GM12878 (cell line): ENCODE measurements at regions not wholly inside any gene's neighbourhood (a gene's known extent, or its start where the extent isn't known, plus 50 kb on each side); places are given as distances from the start of the nearest gene placed in this dataset.

Source experiments
- ATAC-seq: fragments of 200-7000 bp; cut with Tn5 transposase; 3 replicates; pipeline ENCODE4 v1.9.1; 2020; ENCODE audit warnings: mild to moderate bottlenecking, moderate library complexity
- BruUV-seq: library from RNA; stranded (reverse); fragments of 400-500 nt; replicated peaks from 2 replicates; lab custom pipeline; 2021; lab: Mats Ljungman, UMichigan
- CTCF ChIA-PET: fragments of 300-600 bp; sonication (Branson Sonifier 250); formaldehyde crosslinking; extraction: SDS; loops from one replicate; lab custom pipeline; 2021; ENCODE audit warnings: inconsistent platforms; lab: Yijun Ruan, JAX
- POLR2A ChIA-PET: fragments of 350-600 bp; formaldehyde crosslinking; extraction: SDS; loops from one replicate; lab custom pipeline; 2021; ENCODE audit warnings: inconsistent platforms; lab: Charles Lee
- RAD21 ChIA-PET: fragments of 300-600 bp; sonication (Branson Sonifier 250); formaldehyde crosslinking; loops from one replicate; lab custom pipeline; 2023; ENCODE audit warnings: antibody characterized with exemption; ENCODE audit not compliant: unreplicated experiment; lab: Charles Lee
- SMC1A ChIA-PET: fragments of 300-600 bp; sonication (Branson Sonifier 250); formaldehyde crosslinking; loops from one replicate; lab custom pipeline; 2023; ENCODE audit not compliant: unreplicated experiment, uncharacterized antibody; lab: Charles Lee
- DNase-seq: peaks from one replicate; pipeline ENCODE4 v3.0.0-alpha.2; 2011; ENCODE audit warnings: low read depth, low spot score
- FAIRE-seq: peaks from 3 replicates; lab custom pipeline; 2011; peaks lifted over from hg19 to GRCh38; lab: Jason Lieb, UNC
- H2AFZ ChIP-seq: 2 replicates; pipeline ENCODE4 v1.6.0; 2011; ENCODE audit warnings: low read depth, low read length, control low read depth; ENCODE audit not compliant: control insufficient read depth
- H3K27ac ChIP-seq: 2 replicates; pipeline ENCODE4 v1.5.1; 2011; ENCODE audit warnings: control low read depth; ENCODE audit not compliant: control insufficient read depth, insufficient read depth
- H3K27me3 ChIP-seq, 2 experiments: replicated peaks in 1 of 2; 2 replicates each; pipeline versions ENCODE4 v1.6.0 to v1.6.1; 2011; ENCODE audit warnings: low read length in 1 of 2; ENCODE audit not compliant: control insufficient read depth in 2 of 2, insufficient read depth in 2 of 2
- H3K36me3 ChIP-seq, 2 experiments: 2 replicates each; pipeline ENCODE4 v1.5.1; 2011; ENCODE audit warnings: low read length in 1 of 2; ENCODE audit not compliant: control insufficient read depth in 2 of 2, insufficient read depth in 2 of 2
- H3K4me1 ChIP-seq: 2 replicates; pipeline ENCODE4 v1.6.1; 2011; ENCODE audit warnings: mild to moderate bottlenecking, low read length, moderate library complexity, mixed read lengths; ENCODE audit not compliant: control insufficient read depth, insufficient read depth
- H3K4me2 ChIP-seq: 2 replicates; pipeline ENCODE4 v1.6.0; 2011; ENCODE audit warnings: control low read depth; ENCODE audit not compliant: control insufficient read depth, insufficient read depth
- H3K4me3 ChIP-seq: fragments of 200-600 bp; sonication (generic); 2 replicates; pipeline ENCODE4 v1.5.1; 2016
- H3K79me2 ChIP-seq: 2 replicates; pipeline ENCODE4 v1.6.0; 2011; ENCODE audit warnings: low read length; ENCODE audit not compliant: control insufficient read depth, insufficient read depth
- H3K9ac ChIP-seq: 2 replicates; pipeline ENCODE4 v1.8.0; 2011; ENCODE audit warnings: low read length, control low read depth, mixed read lengths; ENCODE audit not compliant: control insufficient read depth, insufficient read depth
- H3K9me3 ChIP-seq: replicated peaks from 3 replicates; pipeline ENCODE4 v1.5.1; 2011; ENCODE audit warnings: mild to moderate bottlenecking, low read length; ENCODE audit not compliant: control insufficient read depth, insufficient read depth
- H4K20me1 ChIP-seq: 2 replicates; pipeline ENCODE4 v1.6.0; 2011; ENCODE audit not compliant: control insufficient read depth, insufficient read depth
- BHLHE40 ChIP-seq, 2 experiments: fragments of 450-650 bp in 1 of 2; IDR thresholded peaks; 2 replicates each; pipeline ENCODE4 v1.6.1; 2011 to 2017; ENCODE audit warnings: low read depth in 2 of 2, borderline replicate concordance in 1 of 2, improper control_type of control experiment in 1 of 2, low read length in 1 of 2, mild to moderate bottlenecking in 1 of 2
- PAX5 ChIP-seq: IDR thresholded peaks from 2 replicates; pipeline ENCODE4 v1.6.1; 2011; ENCODE audit warnings: low read depth, low read length, borderline replicate concordance
- SKIL ChIP-seq: fragments of 450-650 bp; IDR thresholded peaks from 2 replicates; pipeline ENCODE4 v1.6.1; 2017; ENCODE audit warnings: mild to moderate bottlenecking, low read depth, inconsistent platforms; ENCODE audit not compliant: poor library complexity, severe bottlenecking
- ZNF24 ChIP-seq: fragments of 450-650 bp; IDR thresholded peaks from 2 replicates; pipeline ENCODE4 v1.6.1; 2017; ENCODE audit warnings: antibody characterized with exemption, mild to moderate bottlenecking
- WGBS: methylation state at CpG from one replicate; pipeline ENCODE4 v1.1.6; 2016; ENCODE audit warnings: low lambda C conversion rate; ENCODE audit not compliant: insufficient replicate concordance, insufficient coverage; ENCODE audit errors: missing lambda C conversion rate; 5-methylcytosine and 5-hydroxymethylcytosine counted together
- in situ Hi-C: fragments of 300-500 bp; cut with MboI; formaldehyde crosslinking; loops from 9 replicates; pipeline ENCODE4 v1.14.3; 2018; ENCODE audit warnings: mixed read lengths
- intact Hi-C: fragments of 100-400 bp; cut with micrococcal nuclease; formaldehyde crosslinking; loops from one replicate; pipeline ENCODE4 v1.14.2; 2022; ENCODE audit not compliant: unreplicated experiment
- TF ChIP-seq, protein P1 (sequence below): fragments of 450-650 bp; IDR thresholded peaks from 2 replicates; pipeline ENCODE4 v1.6.1; 2016; ENCODE audit warnings: mild to moderate bottlenecking, moderate library complexity, borderline replicate concordance
- TF ChIP-seq, protein P2 (sequence below): fragments of 450-650 bp; conservative IDR thresholded peaks from 2 replicates; pipeline ENCODE4 v1.6.1; 2017; ENCODE audit warnings: mild to moderate bottlenecking, moderate library complexity

DNA sequence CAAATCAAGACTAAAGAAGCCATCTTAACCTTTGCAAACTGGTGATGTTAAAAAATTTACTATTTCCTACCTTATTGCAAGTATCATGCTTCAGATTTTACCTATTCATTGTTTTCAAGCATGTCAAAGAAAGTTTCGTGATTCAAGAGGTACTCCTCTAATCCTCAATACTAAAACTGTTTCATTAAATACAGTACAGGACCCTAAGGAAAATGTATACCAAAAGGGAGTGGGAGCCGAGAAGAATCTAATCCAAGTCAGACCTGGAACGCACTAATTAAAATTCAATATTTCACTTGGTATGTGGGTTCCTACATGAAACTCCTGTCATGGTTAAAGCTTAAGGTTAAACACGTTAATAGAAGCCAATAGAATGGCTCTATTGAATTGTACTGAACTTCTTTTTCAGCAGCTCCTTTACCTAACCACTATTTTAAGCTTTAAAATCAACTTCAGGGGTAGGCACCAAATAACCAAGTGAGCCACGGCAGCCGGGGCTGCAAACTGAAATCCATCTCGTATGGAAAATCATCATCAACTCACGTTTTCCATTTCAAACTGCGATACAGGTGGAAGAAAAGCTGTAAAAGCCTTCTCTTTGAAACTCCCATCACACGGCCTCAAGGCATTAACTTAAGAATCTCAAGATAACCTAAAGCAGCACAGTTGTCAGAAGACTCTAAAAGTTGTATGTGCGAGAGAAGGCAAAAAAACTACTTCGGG lies 188.8 kb downstream of the ZEB2 start:
- peak overlapping the region; percentile 90 for H2AFZ ChIP-seq
- ChIA-PET RAD21 (interaction anchor here (0.6 to 2.2 kb wide), 13 partner anchors 23 to 1072 kb away, joined by 3 to 20 read pairs (median 4); no protein-coding TSS in a partner anchor), CTCF (interaction anchor here (1.9 kb wide), 1 partner anchor 9 kb away, joined by 5 read pairs; no protein-coding TSS in a partner anchor), SMC1A (interaction anchor here (0.5 to 3.5 kb wide), 14 partner anchors 9 to 169 kb away, joined by 3 to 17 read pairs (median 3); no protein-coding TSS in a partner anchor), POLR2A (interaction anchor here (0.9 to 1.5 kb wide), 6 partner anchors 11 to 100 kb away, joined by 3 to 6 read pairs (median 4); no protein-coding TSS in a partner anchor)
- H4K20me1 ChIP-seq, result no peaks in the 10 kb centered on the region
- WGBS, result 5% methylated on average over 12 of the region's 12 CpGs
- peaks cover 25% of the 10 kb centered on the region for H3K79me2 ChIP-seq
- H3K36me3 ChIP-seq, result no peaks in the 10 kb centered on the region
- no TSS peak for BruUV-seq
- H3K9me3 ChIP-seq, result peaks cover 4% of the 10 kb centered on the region
- no peaks in the 10 kb centered on the region for H3K27me3 ChIP-seq
- H3K9ac ChIP-seq, result peak overlapping the region; percentile 90
- peak overlapping the region; percentile 77 for H3K4me2 ChIP-seq
- H3K4me3 ChIP-seq, result peak overlapping the region; percentile 76
- H3K27ac ChIP-seq, result peak overlapping the region; percentile 78
- DNase-seq, result no peak
- peaks cover 8% of the 10 kb centered on the region for H3K4me1 ChIP-seq
- ATAC-seq, result peak; percentile 6
- in situ Hi-C loops, result no loop called here
- FAIRE-seq, result no peak
- intact Hi-C loops, result loop anchor here (5.0 kb wide), 2 partner anchors 84 to 169 kb away; no protein-coding TSS in a partner anchor
- 0 out of 2 replicates have a peak, but pooled peaks have one; percentile 7 for TF ChIP-seq PAX5
- TF ChIP-seq, protein P1, sequence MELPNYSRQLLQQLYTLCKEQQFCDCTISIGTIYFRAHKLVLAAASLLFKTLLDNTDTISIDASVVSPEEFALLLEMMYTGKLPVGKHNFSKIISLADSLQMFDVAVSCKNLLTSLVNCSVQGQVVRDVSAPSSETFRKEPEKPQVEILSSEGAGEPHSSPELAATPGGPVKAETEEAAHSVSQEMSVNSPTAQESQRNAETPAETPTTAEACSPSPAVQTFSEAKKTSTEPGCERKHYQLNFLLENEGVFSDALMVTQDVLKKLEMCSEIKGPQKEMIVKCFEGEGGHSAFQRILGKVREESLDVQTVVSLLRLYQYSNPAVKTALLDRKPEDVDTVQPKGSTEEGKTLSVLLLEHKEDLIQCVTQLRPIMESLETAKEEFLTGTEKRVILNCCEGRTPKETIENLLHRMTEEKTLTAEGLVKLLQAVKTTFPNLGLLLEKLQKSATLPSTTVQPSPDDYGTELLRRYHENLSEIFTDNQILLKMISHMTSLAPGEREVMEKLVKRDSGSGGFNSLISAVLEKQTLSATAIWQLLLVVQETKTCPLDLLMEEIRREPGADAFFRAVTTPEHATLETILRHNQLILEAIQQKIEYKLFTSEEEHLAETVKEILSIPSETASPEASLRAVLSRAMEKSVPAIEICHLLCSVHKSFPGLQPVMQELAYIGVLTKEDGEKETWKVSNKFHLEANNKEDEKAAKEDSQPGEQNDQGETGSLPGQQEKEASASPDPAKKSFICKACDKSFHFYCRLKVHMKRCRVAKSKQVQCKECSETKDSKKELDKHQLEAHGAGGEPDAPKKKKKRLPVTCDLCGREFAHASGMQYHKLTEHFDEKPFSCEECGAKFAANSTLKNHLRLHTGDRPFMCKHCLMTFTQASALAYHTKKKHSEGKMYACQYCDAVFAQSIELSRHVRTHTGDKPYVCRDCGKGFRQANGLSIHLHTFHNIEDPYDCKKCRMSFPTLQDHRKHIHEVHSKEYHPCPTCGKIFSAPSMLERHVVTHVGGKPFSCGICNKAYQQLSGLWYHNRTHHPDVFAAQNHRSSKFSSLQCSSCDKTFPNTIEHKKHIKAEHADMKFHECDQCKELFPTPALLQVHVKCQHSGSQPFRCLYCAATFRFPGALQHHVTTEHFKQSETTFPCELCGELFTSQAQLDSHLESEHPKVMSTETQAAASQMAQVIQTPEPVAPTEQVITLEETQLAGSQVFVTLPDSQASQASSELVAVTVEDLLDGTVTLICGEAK, result peak; percentile 34; the same call in 1 of the 2 replicates
- no peak for TF ChIP-seq ZNF24
- peak; percentile 17 for TF ChIP-seq SKIL
- TF ChIP-seq BHLHE40 (IDR thresholded peaks at IDR 0.05; ENCODE audit: borderline replicate concordance in 1 of 2, low read depth in 2 of 2, low read length in 1 of 2), result peak in 1 of 2 experiments; percentile 26; a peak in 1 of 4 replicates
- TF ChIP-seq, protein P2, sequence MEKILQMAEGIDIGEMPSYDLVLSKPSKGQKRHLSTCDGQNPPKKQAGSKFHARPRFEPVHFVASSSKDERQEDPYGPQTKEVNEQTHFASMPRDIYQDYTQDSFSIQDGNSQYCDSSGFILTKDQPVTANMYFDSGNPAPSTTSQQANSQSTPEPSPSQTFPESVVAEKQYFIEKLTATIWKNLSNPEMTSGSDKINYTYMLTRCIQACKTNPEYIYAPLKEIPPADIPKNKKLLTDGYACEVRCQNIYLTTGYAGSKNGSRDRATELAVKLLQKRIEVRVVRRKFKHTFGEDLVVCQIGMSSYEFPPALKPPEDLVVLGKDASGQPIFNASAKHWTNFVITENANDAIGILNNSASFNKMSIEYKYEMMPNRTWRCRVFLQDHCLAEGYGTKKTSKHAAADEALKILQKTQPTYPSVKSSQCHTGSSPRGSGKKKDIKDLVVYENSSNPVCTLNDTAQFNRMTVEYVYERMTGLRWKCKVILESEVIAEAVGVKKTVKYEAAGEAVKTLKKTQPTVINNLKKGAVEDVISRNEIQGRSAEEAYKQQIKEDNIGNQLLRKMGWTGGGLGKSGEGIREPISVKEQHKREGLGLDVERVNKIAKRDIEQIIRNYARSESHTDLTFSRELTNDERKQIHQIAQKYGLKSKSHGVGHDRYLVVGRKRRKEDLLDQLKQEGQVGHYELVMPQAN, result no peak
